ENCODE measurements at regions not wholly inside any gene's neighbourhood (a gene's known extent, or its start where the extent isn't known, plus 50 kb on each side); places are given as distances from the start of the nearest gene placed in this dataset.
"Not testable (repeated sequence)": the region's sequence is repeated elsewhere in the genome, so short reads cannot be mapped to it uniquely, and the experiment has no call there.

DNA sequence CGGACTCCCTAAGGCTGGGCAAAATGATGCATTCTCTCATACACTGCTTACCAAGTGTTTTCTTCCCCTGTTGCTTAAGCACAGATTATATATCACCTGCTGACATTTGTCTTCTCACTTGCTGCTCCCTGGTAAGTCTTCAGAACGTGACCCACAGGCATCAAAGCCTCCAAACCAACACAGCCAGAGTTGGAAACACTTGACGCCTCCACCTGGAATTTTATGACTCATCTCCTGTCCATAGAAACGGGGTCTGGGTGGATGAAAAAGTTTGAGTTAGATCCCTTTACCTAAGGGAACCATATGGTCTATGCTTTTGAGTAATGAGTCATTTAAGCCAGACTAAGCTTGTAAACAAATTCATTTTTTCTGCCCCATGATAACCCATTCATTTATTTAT lies 251.6 kb downstream of the USP46 start:
- DNase-seq (ENCODE audit: low spot score) = no peak
- H3K4me1 Mint-ChIP-seq (ENCODE audit: low read depth) = peaks cover 14% of the 10 kb centered on the region
- no peak overlapping the region for H3K4me3 Mint-ChIP-seq (ENCODE audit: unreplicated experiment)
- H3K9me3 Mint-ChIP-seq (ENCODE audit: low read depth) = peaks cover 7% of the 10 kb centered on the region
- H3K36me3 Mint-ChIP-seq (ENCODE audit: low read depth) = peaks cover 2% of the 10 kb centered on the region
- TF ChIP-seq, protein P1, sequence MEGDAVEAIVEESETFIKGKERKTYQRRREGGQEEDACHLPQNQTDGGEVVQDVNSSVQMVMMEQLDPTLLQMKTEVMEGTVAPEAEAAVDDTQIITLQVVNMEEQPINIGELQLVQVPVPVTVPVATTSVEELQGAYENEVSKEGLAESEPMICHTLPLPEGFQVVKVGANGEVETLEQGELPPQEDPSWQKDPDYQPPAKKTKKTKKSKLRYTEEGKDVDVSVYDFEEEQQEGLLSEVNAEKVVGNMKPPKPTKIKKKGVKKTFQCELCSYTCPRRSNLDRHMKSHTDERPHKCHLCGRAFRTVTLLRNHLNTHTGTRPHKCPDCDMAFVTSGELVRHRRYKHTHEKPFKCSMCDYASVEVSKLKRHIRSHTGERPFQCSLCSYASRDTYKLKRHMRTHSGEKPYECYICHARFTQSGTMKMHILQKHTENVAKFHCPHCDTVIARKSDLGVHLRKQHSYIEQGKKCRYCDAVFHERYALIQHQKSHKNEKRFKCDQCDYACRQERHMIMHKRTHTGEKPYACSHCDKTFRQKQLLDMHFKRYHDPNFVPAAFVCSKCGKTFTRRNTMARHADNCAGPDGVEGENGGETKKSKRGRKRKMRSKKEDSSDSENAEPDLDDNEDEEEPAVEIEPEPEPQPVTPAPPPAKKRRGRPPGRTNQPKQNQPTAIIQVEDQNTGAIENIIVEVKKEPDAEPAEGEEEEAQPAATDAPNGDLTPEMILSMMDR (IDR thresholded peaks at IDR 0.05) = no peak
- peaks cover 3% of the 10 kb centered on the region for H3K27me3 Mint-ChIP-seq (ENCODE audit: low read depth)
- no peak overlapping the region for H3K27ac Mint-ChIP-seq (ENCODE audit: unreplicated experiment)

GRCh38 chr4:52408032-52408431 lies 251.1 kb downstream of the USP46 start:
- no peak overlapping the region for H3K4me3 Mint-ChIP-seq (ENCODE audit: unreplicated experiment)
- no peak overlapping the region for H3K27ac Mint-ChIP-seq (ENCODE audit: unreplicated experiment)
- peaks cover 14% of the 10 kb centered on the region for H3K4me1 Mint-ChIP-seq (ENCODE audit: low read depth)
- peaks cover 7% of the 10 kb centered on the region for H3K9me3 Mint-ChIP-seq (ENCODE audit: low read depth)
- peaks cover 4% of the 10 kb centered on the region for H3K27me3 Mint-ChIP-seq (ENCODE audit: low read depth)
- TF ChIP-seq, protein P1 (IDR thresholded peaks at IDR 0.05) = no peak
- H3K36me3 Mint-ChIP-seq (ENCODE audit: low read depth) = peaks cover 2% of the 10 kb centered on the region
- DNase-seq (ENCODE audit: low spot score) = no peak

DNA sequence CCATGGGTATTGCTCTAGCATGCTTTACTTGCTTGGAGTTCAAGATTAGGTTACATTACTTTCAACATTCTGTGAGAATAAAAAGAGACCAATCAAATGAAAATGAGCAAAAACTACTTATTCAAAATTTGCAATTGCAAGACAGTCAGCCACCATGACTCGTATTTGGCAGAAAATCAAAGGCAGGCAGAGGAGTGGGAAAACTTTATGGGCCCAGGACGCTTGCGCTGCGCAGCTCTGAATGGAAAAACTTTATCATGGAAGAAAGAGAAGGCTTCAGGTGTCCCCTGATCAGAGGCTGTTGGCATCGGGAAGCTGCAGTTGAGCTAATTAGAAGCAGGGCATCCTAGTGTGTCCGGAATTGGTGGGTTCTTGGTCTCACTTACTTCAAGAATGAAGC lies 250.6 kb downstream of the USP46 start:
- Mint-ChIP-seq H3K4me3 (ENCODE audit: unreplicated experiment) (no peak overlapping the region), H3K9me3 (ENCODE audit: low read depth) (peaks cover 7% of the 10 kb centered on the region), H3K27ac (ENCODE audit: unreplicated experiment) (no peak overlapping the region), H3K27me3 (ENCODE audit: low read depth) (peaks cover 6% of the 10 kb centered on the region), H3K4me1 (ENCODE audit: low read depth) (peaks cover 14% of the 10 kb centered on the region), H3K36me3 (ENCODE audit: low read depth) (peaks cover 2% of the 10 kb centered on the region)
- DNase-seq (ENCODE audit: low spot score) = no peak
- TF ChIP-seq, protein P1 (IDR thresholded peaks at IDR 0.05) = no peak

GRCh38 chr4:52409766-52410165 lies 249.3 kb downstream of the USP46 start:
- H3K4me1 Mint-ChIP-seq (ENCODE audit: low read depth) = peaks cover 14% of the 10 kb centered on the region
- H3K27ac Mint-ChIP-seq (ENCODE audit: unreplicated experiment); H3K4me3 Mint-ChIP-seq (ENCODE audit: unreplicated experiment); H3K9me3 Mint-ChIP-seq (ENCODE audit: low read depth); H3K27me3 Mint-ChIP-seq (ENCODE audit: low read depth); DNase-seq (ENCODE audit: low spot score); H3K36me3 Mint-ChIP-seq (ENCODE audit: low read depth): not testable (repeated sequence)

- Mint-ChIP-seq H3K9me3 (ENCODE audit: low read depth) (peaks cover 7% of the 10 kb centered on the region), H3K27me3 (ENCODE audit: low read depth) (peaks cover 12% of the 10 kb centered on the region), H3K4me1 (ENCODE audit: low read depth) (peaks cover 14% of the 10 kb centered on the region), H3K27ac (ENCODE audit: unreplicated experiment) (no peak overlapping the region), H3K36me3 (ENCODE audit: low read depth) (peaks cover 2% of the 10 kb centered on the region), H3K4me3 (ENCODE audit: unreplicated experiment) (no peak overlapping the region)
- TF ChIP-seq, protein P1 (IDR thresholded peaks at IDR 0.05) = no peak
- DNase-seq (ENCODE audit: low spot score) = no peak
Measured at GRCh38 chr4:52410971-52411370, 248.1 kb downstream of the USP46 start.

- Mint-ChIP-seq H3K4me1 (ENCODE audit: low read depth) (peaks cover 2% of the 10 kb centered on the region), H3K27me3 (ENCODE audit: low read depth) (peaks cover 2% of the 10 kb centered on the region), H3K4me3 (ENCODE audit: unreplicated experiment) (no peak overlapping the region)
Measured at GRCh38 chr4:52420330-52420729, 238.8 kb downstream of the USP46 start.

More at GRCh38 chr4:52420330-52420729, 238.8 kb downstream of the USP46 start:
- Mint-ChIP-seq H3K9me3 (ENCODE audit: low read depth) (peaks cover 6% of the 10 kb centered on the region), H3K36me3 (ENCODE audit: low read depth) (peaks cover 2% of the 10 kb centered on the region), H3K27ac (ENCODE audit: unreplicated experiment) (no peak overlapping the region)
- TF ChIP-seq, protein P1 (IDR thresholded peaks at IDR 0.05) = no peak
- DNase-seq (ENCODE audit: low spot score) = no peak
